IPS DF 4.7 (cell line): ENCODE measurements at regions not wholly inside any gene's neighbourhood (a gene's known extent, or its start where the extent isn't known, plus 50 kb on each side); places are given as distances from the start of the nearest gene placed in this dataset.

Experiments used
- DNase-seq: peaks from one replicate; pipeline ENCODE4 v3.0.0-alpha.2; 2013; ENCODE audit warnings: low spot score; ENCODE audit errors: extremely low read depth

- no peak for DNase-seq
Measured at GRCh38 chr20:52279706-52280105, 88.1 kb upstream of the ZFP64 start.

- DNase-seq, result no peak
Measured at GRCh38 chr20:52275181-52275691, 83.7 kb upstream of the ZFP64 start.

DNA sequence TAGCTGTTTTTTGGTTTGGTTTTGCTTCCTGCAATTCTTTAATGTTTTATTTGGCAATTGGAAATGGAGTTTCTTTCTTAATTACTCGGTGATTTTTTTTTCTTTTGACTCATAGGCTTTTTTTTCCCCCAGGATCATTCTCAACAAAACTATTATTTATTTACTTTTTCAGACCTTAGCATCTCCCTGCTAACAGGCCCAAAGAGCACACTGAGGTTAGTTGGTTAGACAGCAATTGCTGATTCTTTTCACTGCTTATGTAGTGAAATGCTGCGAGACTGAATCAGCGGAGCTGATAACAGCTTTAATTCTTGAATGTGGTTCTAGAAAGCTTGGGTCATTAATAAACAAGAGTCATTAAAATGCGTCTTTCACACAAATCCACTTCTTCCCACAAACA, 79.1 kb upstream of the ZFP64 start:
- DNase-seq, result no peak

- no peak for DNase-seq
Measured at GRCh38 chr20:52270001-52270606, 78.5 kb upstream of the ZFP64 start.

- DNase-seq, result no peak
Measured at GRCh38 chr20:52269321-52269720, 77.7 kb upstream of the ZFP64 start.

GRCh38 chr20:52268184-52268749, 76.7 kb upstream of the ZFP64 start:
- DNase-seq, result no peak

- DNase-seq, result no peak
Measured at GRCh38 chr20:52267418-52267817, 75.8 kb upstream of the ZFP64 start.

DNA sequence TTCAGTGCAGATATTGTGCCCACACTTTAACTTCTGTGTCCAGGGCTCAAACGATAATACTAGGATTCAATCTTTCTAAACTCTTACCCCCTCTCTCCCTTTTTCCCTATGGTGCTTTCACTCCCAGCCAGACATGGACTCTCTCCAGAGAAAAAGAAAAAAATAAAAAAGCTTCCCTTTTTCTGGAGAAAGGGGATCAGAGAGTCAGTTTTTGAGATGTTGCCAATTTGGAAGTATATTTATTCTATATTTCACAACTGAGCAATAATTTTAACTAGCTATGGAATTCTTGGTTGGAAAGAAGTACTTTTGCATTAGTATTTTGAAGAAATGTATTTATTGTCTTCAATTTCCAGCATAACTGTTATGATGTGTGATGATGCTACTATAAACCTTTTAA, 72.2 kb upstream of the ZFP64 start:
- DNase-seq, result no peak

DNA sequence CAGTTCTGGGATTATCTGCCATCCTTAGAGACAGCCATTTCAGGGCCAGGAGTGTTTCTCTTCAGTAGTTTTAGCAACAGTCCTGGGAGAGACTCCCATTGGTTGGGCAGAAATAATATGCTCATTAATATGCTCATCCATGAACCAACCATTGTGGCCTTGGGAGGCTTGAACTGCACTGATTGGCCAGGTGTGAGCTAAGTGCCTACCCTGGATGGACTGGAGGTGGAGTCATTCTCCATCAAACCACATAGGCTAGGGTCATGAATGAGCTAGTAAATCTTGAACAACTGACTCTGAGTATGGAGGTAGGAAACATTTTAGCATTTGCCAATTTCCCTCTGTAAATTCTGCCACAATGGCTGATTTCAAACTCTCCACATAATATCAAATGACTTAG, 70.2 kb upstream of the ZFP64 start:
- no peak for DNase-seq

DNA sequence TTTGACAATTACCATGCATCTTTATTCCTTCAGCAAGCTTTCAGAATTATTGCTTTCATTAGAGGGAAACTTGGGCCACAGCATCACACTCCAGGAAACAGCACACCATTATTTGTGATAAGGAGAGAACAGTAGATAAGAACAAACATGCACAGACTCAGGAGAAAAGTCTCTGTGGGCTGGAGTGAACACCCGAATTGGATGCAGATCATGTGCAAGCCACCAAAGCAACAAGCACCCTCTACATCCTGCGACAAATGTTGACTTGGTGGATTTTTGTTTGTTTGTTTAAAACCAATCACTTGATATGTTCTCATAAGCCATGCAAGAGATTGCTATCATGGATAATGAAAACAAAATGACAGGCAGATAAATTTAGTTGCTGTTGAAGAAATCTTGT, 67.7 kb upstream of the ZFP64 start:
- no peak for DNase-seq

DNA sequence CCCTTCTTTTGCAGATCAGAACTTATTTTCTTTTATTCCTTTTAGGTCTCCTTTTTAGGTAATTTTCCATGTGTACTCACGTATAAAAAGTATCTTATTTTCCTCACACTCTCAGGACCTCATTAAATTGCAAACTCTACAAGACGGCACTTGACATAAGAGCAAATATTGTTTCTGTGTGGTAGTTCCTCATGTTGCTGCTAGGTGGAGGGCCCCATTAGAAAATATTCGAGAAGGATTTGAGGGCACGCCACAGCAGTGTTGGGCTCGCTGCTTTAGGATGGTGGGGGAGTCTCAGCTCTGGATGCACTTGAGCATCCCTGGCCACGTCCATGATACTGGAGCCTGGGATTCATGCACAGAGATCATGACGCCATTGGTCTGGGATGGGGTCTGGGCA, 64.9 kb upstream of the ZFP64 start:
- no peak for DNase-seq

DNA sequence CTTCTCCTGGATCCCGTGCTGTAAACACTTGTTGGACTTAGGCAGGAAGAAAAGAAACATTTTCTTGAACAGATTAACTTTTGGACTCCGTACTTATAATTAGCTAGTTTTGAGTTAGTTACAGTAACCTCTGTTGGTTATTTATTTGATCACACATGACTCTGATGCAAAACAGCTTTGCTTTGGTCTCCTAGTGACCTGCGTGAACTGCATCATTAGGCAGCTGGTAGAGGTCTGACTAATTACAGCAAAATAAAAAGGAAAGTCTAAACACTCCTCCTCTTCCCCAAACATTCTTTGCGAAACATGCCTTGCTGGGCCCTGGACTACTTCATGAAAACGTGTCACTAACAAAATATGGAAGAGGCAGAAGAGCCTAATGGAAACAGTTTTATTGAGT, 61.1 kb upstream of the ZFP64 start:
- DNase-seq, result no peak

GRCh38 chr20:52251827-52252226, 60.2 kb upstream of the ZFP64 start:
- DNase-seq, result no peak

GRCh38 chr20:52251136-52251700, 59.6 kb upstream of the ZFP64 start:
- DNase-seq, result no peak

- DNase-seq, result no peak
Measured at GRCh38 chr20:52247548-52247947, 56.0 kb upstream of the ZFP64 start.

DNA sequence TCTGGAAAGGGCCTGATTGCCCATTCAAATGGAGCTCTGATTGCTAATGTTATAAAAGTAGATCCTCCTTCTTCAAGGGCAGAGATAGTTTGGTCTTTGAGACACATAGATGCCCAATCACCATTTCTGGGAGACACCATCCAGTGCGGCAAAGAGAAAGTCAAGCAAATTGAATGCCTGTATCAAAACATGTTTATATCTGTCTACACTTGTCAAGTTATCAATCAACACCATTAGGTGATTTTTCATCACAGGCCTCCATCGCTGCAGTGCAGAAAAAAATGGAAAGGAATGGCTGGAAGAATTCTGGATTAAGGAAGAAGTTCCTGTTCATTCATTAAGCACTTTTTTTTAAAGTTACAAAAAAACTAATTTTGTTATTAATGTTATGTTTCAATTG, 54.8 kb upstream of the ZFP64 start:
- DNase-seq, result no peak

DNA sequence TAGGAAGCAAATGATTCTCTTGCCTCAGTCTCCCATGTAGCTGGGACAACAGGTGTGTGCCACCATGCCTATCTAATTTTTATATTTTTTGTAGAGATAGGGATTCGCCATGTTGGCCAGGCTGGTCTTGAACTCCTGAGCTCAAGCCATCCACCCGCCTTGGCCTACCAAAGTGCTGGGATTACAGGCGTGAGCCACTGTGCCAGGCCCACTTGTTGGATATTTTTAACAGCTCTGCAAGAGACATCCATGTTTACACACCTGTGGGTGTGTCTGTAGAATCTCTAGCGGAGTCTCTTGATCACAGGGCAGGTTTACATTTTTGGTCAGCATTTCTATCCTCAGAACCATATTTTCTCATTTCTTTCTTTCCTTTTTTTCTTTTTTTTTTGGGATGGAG, 53.1 kb upstream of the ZFP64 start:
- no peak for DNase-seq

DNA sequence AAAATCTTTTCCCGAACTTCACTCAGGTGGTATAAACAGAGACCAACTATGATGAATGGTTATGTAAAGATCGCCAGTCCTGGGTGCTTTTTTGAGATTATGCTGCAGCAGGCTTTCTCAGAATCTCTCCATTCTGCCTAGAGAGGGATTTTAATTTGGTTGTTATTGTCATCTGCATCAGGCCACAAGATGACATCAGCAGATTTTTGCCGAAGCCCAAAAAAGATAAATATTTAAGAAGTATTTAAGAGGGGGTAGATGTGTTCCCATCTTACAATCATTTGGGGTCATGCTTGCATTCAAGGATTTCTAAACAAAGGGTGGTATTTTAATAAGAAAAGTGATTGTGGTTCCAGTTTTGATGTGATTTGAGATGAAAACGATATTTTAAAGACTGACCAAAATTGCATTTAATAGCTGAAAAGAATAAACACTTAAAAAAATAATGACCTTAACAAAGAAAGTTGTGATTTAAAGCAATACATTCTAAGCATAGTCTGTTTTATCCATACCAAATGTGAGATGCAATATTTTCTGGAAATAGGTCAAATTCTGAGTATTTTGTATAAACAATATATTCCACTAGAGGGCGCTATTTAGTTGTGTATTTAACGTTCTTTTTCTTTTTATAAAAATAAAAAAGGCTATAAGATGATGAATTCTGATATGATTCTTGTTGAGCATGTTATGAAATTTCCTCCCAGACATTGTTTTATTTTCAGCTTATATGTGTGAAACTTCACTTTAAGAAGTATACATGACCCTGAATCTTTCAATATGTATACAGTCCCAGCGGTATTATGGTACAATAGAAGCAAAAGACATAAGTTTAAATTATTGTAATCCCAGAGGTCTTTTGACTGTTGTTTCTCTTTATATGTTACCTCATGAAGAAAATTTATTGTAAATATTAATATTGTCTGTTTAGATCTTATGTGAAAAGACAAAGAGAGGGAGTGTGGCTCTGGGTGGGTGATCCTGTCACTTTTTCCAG, 51.0 kb upstream of the ZFP64 start:
- no peak for DNase-seq
